Endodermal cell (in vitro differentiated cells): ENCODE measurements at regions not wholly inside any gene's neighbourhood (a gene's known extent, or its start where the extent isn't known, plus 50 kb on each side); places are given as distances from the start of the nearest gene placed in this dataset.

Experiments
- DNase-seq: peaks from one replicate; pipeline ENCODE4 v3.0.0-alpha.2; 2017
- H3K27ac ChIP-seq: 2 replicates; pipeline ENCODE4 v1.5.1; 2013; ENCODE audit warnings: mild to moderate bottlenecking, low read depth, low read length, moderate library complexity
- H3K27me3 ChIP-seq: 2 replicates; pipeline ENCODE4 v1.6.1; 2013; ENCODE audit warnings: mild to moderate bottlenecking, low read length, moderate library complexity; ENCODE audit not compliant: insufficient read depth, control insufficient read depth, poor library complexity, severe bottlenecking
- H3K36me3 ChIP-seq: 2 replicates; pipeline ENCODE4 v1.7.0; 2013; ENCODE audit warnings: mild to moderate bottlenecking, low read length, moderate library complexity; ENCODE audit not compliant: control insufficient read depth, insufficient read depth
- H3K4me1 ChIP-seq: one replicate; pipeline ENCODE4 v1.7.0; 2013; ENCODE audit warnings: low read length; ENCODE audit not compliant: control insufficient read depth, insufficient read depth
- H3K4me3 ChIP-seq: 2 replicates; pipeline ENCODE4 v1.5.1; 2013; ENCODE audit warnings: mild to moderate bottlenecking, low read length, moderate library complexity
- H3K9ac ChIP-seq: 2 replicates; pipeline ENCODE4 v1.6.1; 2013; ENCODE audit warnings: mild to moderate bottlenecking, low read length, moderate library complexity; ENCODE audit not compliant: poor library complexity, severe bottlenecking; ENCODE audit errors: extremely low read depth
- H3K9me3 ChIP-seq: 2 replicates; pipeline ENCODE4 v1.6.1; 2013; ENCODE audit warnings: mild to moderate bottlenecking, low read length, moderate library complexity; ENCODE audit not compliant: control insufficient read depth
- H3K27ac Mint-ChIP-seq: 2 replicates; pipeline ENCODE4 v1.8.0; 2020; ENCODE audit warnings: mixed read lengths
- H3K27me3 Mint-ChIP-seq: 2 replicates; pipeline ENCODE4 v1.8.0; 2021; ENCODE audit warnings: mild to moderate bottlenecking, mixed read lengths; ENCODE audit not compliant: insufficient read depth
- H3K36me3 Mint-ChIP-seq: 2 replicates; pipeline ENCODE4 v1.8.0; 2020; ENCODE audit warnings: low read depth, mixed read lengths
- H3K4me1 Mint-ChIP-seq: 2 replicates; pipeline ENCODE4 v1.8.0; 2020; ENCODE audit warnings: mixed read lengths
- H3K4me3 Mint-ChIP-seq: 2 replicates; pipeline ENCODE4 v1.8.0; 2020; ENCODE audit warnings: mild to moderate bottlenecking, moderate library complexity, mixed read lengths
- H3K9me3 Mint-ChIP-seq: 2 replicates; pipeline ENCODE4 v1.8.0; 2020; ENCODE audit warnings: mild to moderate bottlenecking, mixed read lengths
- WGBS, 2 experiments: methylation state at CpG; one replicate each; pipeline versions ENCODE4 v1.1.5 to v1.1.7; 2013; ENCODE audit warnings: missing lambda C conversion rate in 2 of 2, mixed read lengths in 1 of 2; ENCODE audit not compliant: insufficient coverage in 1 of 2, insufficient read length in 1 of 2; 5-methylcytosine and 5-hydroxymethylcytosine counted together
- TF ChIP-seq, protein P1 (sequence below): fragments of 200-600 bp; sonication (generic); conservative IDR thresholded peaks from 2 replicates; pipeline ENCODE4 v1.5.0; 2021; ENCODE audit warnings: antibody characterized with exemption, mild to moderate bottlenecking

DNA sequence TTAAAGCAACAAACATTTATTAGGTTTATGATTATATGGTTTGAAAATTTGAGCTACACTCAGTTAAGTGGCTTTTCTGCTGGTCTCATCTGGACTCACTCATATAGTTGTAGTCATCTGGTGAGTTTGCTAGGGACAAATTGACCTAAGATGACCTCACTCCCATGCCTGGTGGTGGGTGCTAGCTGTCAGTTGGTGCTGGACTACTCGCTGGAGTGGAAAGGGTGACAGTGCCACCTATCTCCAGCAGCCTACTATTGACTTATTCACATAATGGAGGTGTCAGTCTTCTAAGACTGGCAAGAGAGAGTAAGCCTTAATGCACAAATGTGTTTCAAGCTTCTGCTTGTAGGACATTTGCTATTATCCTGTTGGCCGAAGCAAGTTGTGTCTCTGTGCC is 88.2 kb downstream of the TASL start:
- DNase-seq = peak; percentile 50
- WGBS, 2 experiments = 100% methylated on average over 1 to 2 of the region's 2 CpGs

DNA sequence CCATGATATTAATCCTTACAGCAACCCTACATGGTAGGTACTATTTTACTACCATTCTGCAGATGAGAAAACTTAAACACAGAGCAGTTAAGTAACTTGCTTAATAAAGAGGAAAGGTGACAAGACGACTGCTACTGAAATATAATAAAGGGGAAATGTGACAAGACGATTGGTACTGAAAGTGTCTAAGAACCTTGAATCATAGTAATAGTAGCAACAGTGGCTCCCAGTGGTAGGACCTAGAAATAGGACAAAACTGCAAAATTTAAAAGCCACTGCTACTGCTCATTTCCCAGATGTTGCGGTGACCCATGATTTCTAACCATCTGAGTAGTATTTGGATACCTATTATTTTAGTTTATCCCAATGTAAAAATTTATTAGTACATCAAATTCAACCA is 89.5 kb downstream of the TASL start:
- no peaks in the 10 kb centered on the region for H3K36me3 ChIP-seq
- Mint-ChIP-seq H3K4me1 (peaks cover 20% of the 10 kb centered on the region), H3K4me3 (no peak overlapping the region), H3K9me3 (peaks cover 16% of the 10 kb centered on the region), H3K36me3 (peaks cover 7% of the 10 kb centered on the region), H3K27me3 (no peaks in the 10 kb centered on the region), H3K27ac (no peak overlapping the region)
- DNase-seq = no peak
- H3K9ac ChIP-seq = no peak overlapping the region
- H3K4me1 ChIP-seq = no peaks in the 10 kb centered on the region
- H3K4me3 ChIP-seq = no peak overlapping the region
- WGBS, 2 experiments = 42 to 49% methylated on average over 2 to 3 of the region's 3 CpGs
- no peak overlapping the region for H3K27ac ChIP-seq
- TF ChIP-seq, protein P1, sequence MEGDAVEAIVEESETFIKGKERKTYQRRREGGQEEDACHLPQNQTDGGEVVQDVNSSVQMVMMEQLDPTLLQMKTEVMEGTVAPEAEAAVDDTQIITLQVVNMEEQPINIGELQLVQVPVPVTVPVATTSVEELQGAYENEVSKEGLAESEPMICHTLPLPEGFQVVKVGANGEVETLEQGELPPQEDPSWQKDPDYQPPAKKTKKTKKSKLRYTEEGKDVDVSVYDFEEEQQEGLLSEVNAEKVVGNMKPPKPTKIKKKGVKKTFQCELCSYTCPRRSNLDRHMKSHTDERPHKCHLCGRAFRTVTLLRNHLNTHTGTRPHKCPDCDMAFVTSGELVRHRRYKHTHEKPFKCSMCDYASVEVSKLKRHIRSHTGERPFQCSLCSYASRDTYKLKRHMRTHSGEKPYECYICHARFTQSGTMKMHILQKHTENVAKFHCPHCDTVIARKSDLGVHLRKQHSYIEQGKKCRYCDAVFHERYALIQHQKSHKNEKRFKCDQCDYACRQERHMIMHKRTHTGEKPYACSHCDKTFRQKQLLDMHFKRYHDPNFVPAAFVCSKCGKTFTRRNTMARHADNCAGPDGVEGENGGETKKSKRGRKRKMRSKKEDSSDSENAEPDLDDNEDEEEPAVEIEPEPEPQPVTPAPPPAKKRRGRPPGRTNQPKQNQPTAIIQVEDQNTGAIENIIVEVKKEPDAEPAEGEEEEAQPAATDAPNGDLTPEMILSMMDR = peak; percentile 78
- H3K9me3 ChIP-seq = no peaks in the 10 kb centered on the region
- H3K27me3 ChIP-seq = no peaks in the 10 kb centered on the region

More for the DNA sequence above, 88.2 kb downstream of the TASL start:
- Mint-ChIP-seq H3K9me3 (peaks cover 16% of the 10 kb centered on the region), H3K4me1 (peaks cover 14% of the 10 kb centered on the region), H3K27me3 (no peaks in the 10 kb centered on the region), H3K27ac (no peak overlapping the region), H3K36me3 (peaks cover 7% of the 10 kb centered on the region), H3K4me3 (no peak overlapping the region)
- TF ChIP-seq, protein P1 = peak; percentile 70
- H3K27me3 ChIP-seq = no peaks in the 10 kb centered on the region
- H3K4me3 ChIP-seq = no peak overlapping the region
- H3K27ac ChIP-seq = no peak overlapping the region
- no peaks in the 10 kb centered on the region for H3K36me3 ChIP-seq
- H3K4me1 ChIP-seq = no peaks in the 10 kb centered on the region
- H3K9ac ChIP-seq = no peak overlapping the region
- no peaks in the 10 kb centered on the region for H3K9me3 ChIP-seq

DNA sequence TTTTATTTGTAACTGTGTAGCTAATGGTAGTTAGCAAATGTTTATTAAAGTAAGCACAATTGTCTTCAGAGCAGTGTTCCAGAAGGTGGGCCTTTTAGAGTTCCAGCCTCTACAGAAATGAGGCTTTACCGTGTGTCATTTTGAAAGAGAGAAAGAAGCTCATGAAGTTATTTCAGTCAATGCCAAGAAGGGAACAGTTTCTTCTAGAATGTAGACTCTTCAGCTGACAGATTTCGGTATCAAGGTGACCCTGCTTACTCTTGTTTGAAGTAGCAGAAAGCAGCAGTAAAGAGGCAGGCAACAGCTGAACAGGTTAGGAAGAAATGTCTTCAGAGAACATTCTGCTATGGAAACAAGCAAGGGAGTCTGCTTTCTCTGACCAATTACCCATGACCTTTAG is 93.6 kb downstream of the TASL start:
- H3K9ac ChIP-seq = no peak overlapping the region
- Mint-ChIP-seq H3K9me3 (peaks cover 22% of the 10 kb centered on the region), H3K4me1 (peaks cover 28% of the 10 kb centered on the region), H3K4me3 (no peak overlapping the region), H3K36me3 (peaks cover 13% of the 10 kb centered on the region), H3K27ac (no peak overlapping the region), H3K27me3 (no peaks in the 10 kb centered on the region)
- TF ChIP-seq, protein P1 = no peak
- WGBS, 2 experiments = 92 to 100% methylated on average over 1 to 2 of the region's 2 CpGs
- H3K9me3 ChIP-seq = no peaks in the 10 kb centered on the region
- no peaks in the 10 kb centered on the region for H3K36me3 ChIP-seq
- H3K4me3 ChIP-seq = no peak overlapping the region
- no peaks in the 10 kb centered on the region for H3K4me1 ChIP-seq
- no peak for DNase-seq
- H3K27me3 ChIP-seq = no peaks in the 10 kb centered on the region
- H3K27ac ChIP-seq = no peak overlapping the region
